Colonic mucosa (tissue), 4 donors: ENCODE measurements at regions not wholly inside any gene's neighbourhood (a gene's known extent, or its start where the extent isn't known, plus 50 kb on each side); places are given as distances from the start of the nearest gene placed in this dataset.

ENCODE experiments used
- DNase-seq: peaks from one replicate; pipeline ENCODE4 v3.0.0-alpha.2; 2020
- H3K27ac ChIP-seq: fragments of 200-600 bp; one replicate; pipeline ENCODE4 v1.8.0; 2021
- H3K27me3 ChIP-seq: fragments of 200-600 bp; one replicate; pipeline ENCODE4 v1.8.0; 2021
- H3K36me3 ChIP-seq: fragments of 200-600 bp; one replicate; pipeline ENCODE4 v1.8.0; 2021
- H3K4me1 ChIP-seq: fragments of 200-600 bp; one replicate; pipeline ENCODE4 v1.8.0; 2021; ENCODE audit warnings: mild to moderate bottlenecking
- H3K4me3 ChIP-seq: fragments of 200-600 bp; one replicate; pipeline ENCODE4 v1.8.0; 2021
- H3K9ac ChIP-seq, 2 donors: one replicate each; pipeline ENCODE4 v1.7.0; 2013; ENCODE audit warnings: control low read depth in 2 of 2, low read depth in 2 of 2, low read length in 2 of 2
- H3K9me3 ChIP-seq: fragments of 200-600 bp; one replicate; pipeline ENCODE4 v1.8.0; 2021
- CTCF ChIP-seq: fragments of 200-600 bp; IDR thresholded peaks from one replicate; pipeline ENCODE4 v1.8.0; 2022; ENCODE audit warnings: antibody characterized with exemption, mild to moderate bottlenecking
- intact Hi-C: fragments of 100-400 bp; cut with DNase I; formaldehyde crosslinking; loops from one replicate; pipeline ENCODE4 v1.14.1; 2022
- donor health status: healthy.
- donor health status: DM: no; HTN: no; CAD: no.
- donor health status: DM: no; HTN: no; CAD: no.

GRCh38 chr7:96624954-96625353 is 84.7 kb downstream of the SEM1 start:
- H3K27ac ChIP-seq: no peak overlapping the region
- DNase-seq: no peak
- no peaks in the 10 kb centered on the region for H3K27me3 ChIP-seq
- H3K9ac ChIP-seq: no peak overlapping the region
- no peak overlapping the region for H3K4me3 ChIP-seq
- H3K9me3 ChIP-seq: no peaks in the 10 kb centered on the region
- intact Hi-C loops: no loop called here
- H3K4me1 ChIP-seq: no peaks in the 10 kb centered on the region
- TF ChIP-seq CTCF: no peak
- H3K36me3 ChIP-seq: no peaks in the 10 kb centered on the region

- no peaks in the 10 kb centered on the region for H3K36me3 ChIP-seq
- H3K27ac ChIP-seq: no peak overlapping the region
- no peak for TF ChIP-seq CTCF
- no peak overlapping the region for H3K9ac ChIP-seq
- H3K27me3 ChIP-seq: no peaks in the 10 kb centered on the region
- intact Hi-C loops: no loop called here
- H3K4me1 ChIP-seq: no peaks in the 10 kb centered on the region
- DNase-seq: no peak
- H3K9me3 ChIP-seq: no peaks in the 10 kb centered on the region
- no peak overlapping the region for H3K4me3 ChIP-seq
These were observed 87.7 kb downstream of the SEM1 start for GRCh38 chr7:96621932-96622331.

GRCh38 chr7:96614154-96614867 is 95.3 kb downstream of the SEM1 start:
- Histone ChIP-seq H3K27me3 (no peaks in the 10 kb centered on the region), H3K9ac (no peak overlapping the region), H3K4me1 (no peaks in the 10 kb centered on the region), H3K36me3 (no peaks in the 10 kb centered on the region), H3K4me3 (no peak overlapping the region), H3K9me3 (no peaks in the 10 kb centered on the region), H3K27ac (no peak overlapping the region)
- intact Hi-C loops: no loop called here
- no peak for TF ChIP-seq CTCF
- no peak for DNase-seq

- H3K9ac ChIP-seq: no peak overlapping the region
- no peaks in the 10 kb centered on the region for H3K9me3 ChIP-seq
- no peak overlapping the region for H3K4me3 ChIP-seq
- H3K27ac ChIP-seq: no peak overlapping the region
- no peaks in the 10 kb centered on the region for H3K4me1 ChIP-seq
- H3K27me3 ChIP-seq: no peaks in the 10 kb centered on the region
- no peak for TF ChIP-seq CTCF
- no peaks in the 10 kb centered on the region for H3K36me3 ChIP-seq
- intact Hi-C loops: no loop called here
- DNase-seq: no peak
These were observed 97.6 kb downstream of the SEM1 start for GRCh38 chr7:96612034-96612433.

- Histone ChIP-seq H3K27ac (no peak overlapping the region), H3K4me1 (no peaks in the 10 kb centered on the region), H3K27me3 (no peaks in the 10 kb centered on the region), H3K36me3 (no peaks in the 10 kb centered on the region), H3K9me3 (no peaks in the 10 kb centered on the region), H3K4me3 (no peak overlapping the region), H3K9ac (no peak overlapping the region)
- intact Hi-C loops: no loop called here
- no peak for TF ChIP-seq CTCF
- no peak for DNase-seq
These were observed 104.5 kb downstream of the SEM1 start for GRCh38 chr7:96605045-96605716.
